Activated CD8-positive, alpha-beta T cell treated with anti-CD3 and anti-CD28 coated beads for 36 hours (primary cell): ENCODE measurements at regions not wholly inside any gene's neighbourhood (a gene's known extent, or its start where the extent isn't known, plus 50 kb on each side); places are given as distances from the start of the nearest gene placed in this dataset.
A peak's percentile ranks its signal among the peaks of the same experiment; 100 is the strongest.

Source experiments
- ATAC-seq: fragments of 200-7000 bp; cut with Tn5 transposase; one replicate; pipeline ENCODE4 v1.10.0; 2021; ENCODE audit warnings: mild to moderate bottlenecking, moderate library complexity
- CTCF ChIA-PET: fragments of 350-600 bp; sonication (Branson Sonifier 250); formaldehyde crosslinking; loops from one replicate; lab custom pipeline; 2021; ENCODE audit warnings: antibody characterized with exemption; lab: Charles Lee
- POLR2A ChIA-PET: fragments of 350-600 bp; sonication (Branson Sonifier 250); formaldehyde crosslinking; loops from one replicate; lab custom pipeline; 2021; ENCODE audit warnings: antibody characterized with exemption; lab: Charles Lee
- DNase-seq: peaks from one replicate; pipeline ENCODE4 v3.0.0-alpha.2; 2020
- H3K27ac Mint-ChIP-seq: one replicate; pipeline ENCODE4 v1.8.0; 2021; ENCODE audit warnings: mild to moderate bottlenecking, mixed read lengths
- H3K27me3 Mint-ChIP-seq: one replicate; pipeline ENCODE4 v1.8.0; 2021; ENCODE audit warnings: mixed read lengths
- H3K36me3 Mint-ChIP-seq: one replicate; pipeline ENCODE4 v1.8.0; 2021; ENCODE audit warnings: low read depth, mixed read lengths
- H3K4me1 Mint-ChIP-seq: one replicate; pipeline ENCODE4 v1.8.0; 2021; ENCODE audit warnings: low read depth, mixed read lengths
- H3K4me3 Mint-ChIP-seq: one replicate; pipeline ENCODE4 v1.8.0; 2021; ENCODE audit warnings: mild to moderate bottlenecking, moderate library complexity, mixed read lengths
- H3K9me3 Mint-ChIP-seq: one replicate; pipeline ENCODE4 v1.8.0; 2021; ENCODE audit warnings: mixed read lengths
- CTCF ChIP-seq: fragments of 200-600 bp; IDR thresholded peaks from one replicate; pipeline ENCODE4 v1.8.0; 2022; ENCODE audit warnings: antibody characterized with exemption, mild to moderate bottlenecking
- intact Hi-C: fragments of 100-400 bp; cut with micrococcal nuclease; formaldehyde crosslinking; loops from one replicate; pipeline ENCODE4 v1.10.0; 2022

- ATAC-seq (no peak), DNase-seq (no peak)
- H3K9me3 Mint-ChIP-seq, result peaks cover 2% of the 10 kb centered on the region
- H3K4me3 Mint-ChIP-seq, result no peak overlapping the region
- peaks cover 5% of the 10 kb centered on the region for H3K4me1 Mint-ChIP-seq
- intact Hi-C loops, result no loop called here
- no peak overlapping the region for H3K27ac Mint-ChIP-seq
- TF ChIP-seq CTCF, result no peak
- H3K27me3 Mint-ChIP-seq, result peaks cover 6% of the 10 kb centered on the region
- ChIA-PET CTCF (interaction anchor here (1.3 kb wide), 1 partner anchor 22 kb away, joined by 3 read pairs; no protein-coding TSS in a partner anchor), POLR2A (interaction anchor here (0.6 kb wide), 2 partner anchors 10 to 218 kb away, joined by 3 read pairs; no protein-coding TSS in a partner anchor)
- no peaks in the 10 kb centered on the region for H3K36me3 Mint-ChIP-seq
Observed at GRCh38 chr22:49678842-49679170, 148.9 kb downstream of the BRD1 start.

GRCh38 chr22:49678137-49678841 lies 149.4 kb downstream of the BRD1 start:
- H3K27ac Mint-ChIP-seq, result no peak overlapping the region
- H3K9me3 Mint-ChIP-seq, result peaks cover 1% of the 10 kb centered on the region
- no peak overlapping the region for H3K4me3 Mint-ChIP-seq
- ATAC-seq, result peak; percentile 37
- H3K27me3 Mint-ChIP-seq, result peaks cover 6% of the 10 kb centered on the region
- intact Hi-C loops, result no loop called here
- H3K36me3 Mint-ChIP-seq, result no peaks in the 10 kb centered on the region
- H3K4me1 Mint-ChIP-seq, result peaks cover 5% of the 10 kb centered on the region
- ChIA-PET CTCF (interaction anchor here (0.9 kb wide), 1 partner anchor 23 kb away, joined by 3 read pairs; no protein-coding TSS in a partner anchor), POLR2A (interaction anchor here (0.6 kb wide), 2 partner anchors 11 to 218 kb away, joined by 3 read pairs; no protein-coding TSS in a partner anchor)
- no peak for TF ChIP-seq CTCF
- no peak for DNase-seq

GRCh38 chr22:49677495-49677889 lies 150.2 kb downstream of the BRD1 start:
- Mint-ChIP-seq H3K27me3 (peaks cover 10% of the 10 kb centered on the region), H3K36me3 (no peaks in the 10 kb centered on the region), H3K9me3 (no peaks in the 10 kb centered on the region), H3K27ac (no peak overlapping the region), H3K4me1 (peaks cover 5% of the 10 kb centered on the region), H3K4me3 (no peak overlapping the region)
- ChIA-PET CTCF (interaction anchor here (0.9 kb wide), 1 partner anchor 24 kb away, joined by 3 read pairs; no protein-coding TSS in a partner anchor), POLR2A (no interaction called here)
- intact Hi-C loops, result no loop called here
- DNase-seq (no peak), ATAC-seq (no peak)
- TF ChIP-seq CTCF, result no peak

GRCh38 chr22:49676783-49677494 lies 150.7 kb downstream of the BRD1 start:
- ChIA-PET CTCF (interaction anchor here (0.7 to 0.9 kb wide), 2 partner anchors 16 to 24 kb away, joined by 3 read pairs; no protein-coding TSS in a partner anchor), POLR2A (no interaction called here)
- peaks cover 5% of the 10 kb centered on the region for H3K4me1 Mint-ChIP-seq
- no peak overlapping the region for H3K27ac Mint-ChIP-seq
- ATAC-seq, result no peak
- H3K36me3 Mint-ChIP-seq, result no peaks in the 10 kb centered on the region
- no peaks in the 10 kb centered on the region for H3K9me3 Mint-ChIP-seq
- no peak for TF ChIP-seq CTCF
- H3K4me3 Mint-ChIP-seq, result no peak overlapping the region
- no peak for DNase-seq
- intact Hi-C loops, result no loop called here
- H3K27me3 Mint-ChIP-seq, result peaks cover 11% of the 10 kb centered on the region

- intact Hi-C loops, result no loop called here
- no peak overlapping the region for H3K4me3 Mint-ChIP-seq
- DNase-seq (no peak), ATAC-seq (no peak)
- no peaks in the 10 kb centered on the region for H3K36me3 Mint-ChIP-seq
- H3K9me3 Mint-ChIP-seq, result no peaks in the 10 kb centered on the region
- ChIA-PET POLR2A (no interaction called here), CTCF (interaction anchor here (0.7 to 1.0 kb wide), 2 partner anchors 13 to 16 kb away, joined by 3 read pairs; no protein-coding TSS in a partner anchor)
- H3K27ac Mint-ChIP-seq, result no peak overlapping the region
- TF ChIP-seq CTCF, result no peak
- H3K4me1 Mint-ChIP-seq, result peaks cover 10% of the 10 kb centered on the region
- peaks cover 18% of the 10 kb centered on the region for H3K27me3 Mint-ChIP-seq
Observed at GRCh38 chr22:49676230-49676629, 151.4 kb downstream of the BRD1 start.
